ENCODE measurements at regions not wholly inside any gene's neighbourhood (a gene's known extent, or its start where the extent isn't known, plus 50 kb on each side); places are given as distances from the start of the nearest gene placed in this dataset.

DNA sequence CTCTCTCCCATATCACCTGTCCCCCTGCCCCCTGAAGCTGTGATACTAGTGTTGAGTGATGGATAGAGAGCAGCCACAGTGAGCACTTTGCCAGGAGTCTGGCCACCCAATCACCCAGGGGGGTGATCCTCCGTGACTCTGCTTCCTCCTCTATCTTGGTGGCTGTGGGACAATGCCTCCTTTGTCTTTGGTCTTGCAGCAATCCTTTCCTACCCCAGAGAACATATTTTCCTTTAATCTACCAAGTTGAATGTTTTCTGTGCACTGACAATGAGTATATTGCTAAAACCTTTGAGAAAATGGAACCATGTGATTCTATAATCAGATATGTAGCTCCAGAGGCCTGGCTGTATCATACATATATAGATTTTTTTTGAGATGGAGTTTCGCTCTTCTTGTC is 58.1 kb upstream of the HEPHL1 start:
- no peak for DNase-seq (ENCODE audit: low spot score)

DNA sequence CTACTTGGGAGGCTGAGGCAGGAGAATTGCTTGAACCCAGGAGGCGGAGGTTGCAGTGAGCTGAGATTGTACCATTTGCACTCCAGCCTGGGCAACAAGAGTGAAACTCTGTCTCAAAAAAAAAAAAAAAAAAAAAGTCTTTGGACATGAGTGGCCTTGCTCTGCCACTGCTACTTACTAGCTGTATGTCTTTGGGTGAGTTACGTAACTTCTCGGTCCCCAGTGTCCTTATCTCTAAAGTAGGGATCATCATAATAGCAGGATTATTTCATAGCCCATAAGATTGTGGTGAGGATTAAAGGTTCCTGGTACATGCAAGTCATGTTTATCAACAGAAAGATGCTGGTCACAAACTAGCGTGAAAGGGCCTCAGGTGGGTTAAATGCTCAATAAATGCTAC is 53.9 kb upstream of the HEPHL1 start:
- no peak for DNase-seq (ENCODE audit: low spot score)

DNA sequence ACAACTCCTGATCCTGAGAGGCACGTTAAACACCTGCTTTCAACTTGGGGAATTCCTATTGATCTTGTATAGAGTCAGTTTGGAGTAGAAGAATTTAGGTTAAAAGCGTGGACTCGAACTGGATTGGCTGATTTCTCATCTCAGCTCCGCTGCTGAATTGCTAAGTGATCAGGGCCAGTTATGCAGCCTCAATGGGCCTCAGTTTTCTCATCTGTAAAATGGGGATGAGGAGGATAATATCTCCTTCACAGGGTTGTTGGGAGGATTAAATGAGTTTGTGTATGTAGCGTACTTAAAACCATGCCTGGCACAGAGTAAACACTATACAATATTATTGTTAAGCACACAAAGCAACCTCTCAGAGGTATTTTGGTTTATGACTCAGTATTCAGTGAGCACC is 53.2 kb upstream of the HEPHL1 start:
- DNase-seq (ENCODE audit: low spot score): no peak

DNA sequence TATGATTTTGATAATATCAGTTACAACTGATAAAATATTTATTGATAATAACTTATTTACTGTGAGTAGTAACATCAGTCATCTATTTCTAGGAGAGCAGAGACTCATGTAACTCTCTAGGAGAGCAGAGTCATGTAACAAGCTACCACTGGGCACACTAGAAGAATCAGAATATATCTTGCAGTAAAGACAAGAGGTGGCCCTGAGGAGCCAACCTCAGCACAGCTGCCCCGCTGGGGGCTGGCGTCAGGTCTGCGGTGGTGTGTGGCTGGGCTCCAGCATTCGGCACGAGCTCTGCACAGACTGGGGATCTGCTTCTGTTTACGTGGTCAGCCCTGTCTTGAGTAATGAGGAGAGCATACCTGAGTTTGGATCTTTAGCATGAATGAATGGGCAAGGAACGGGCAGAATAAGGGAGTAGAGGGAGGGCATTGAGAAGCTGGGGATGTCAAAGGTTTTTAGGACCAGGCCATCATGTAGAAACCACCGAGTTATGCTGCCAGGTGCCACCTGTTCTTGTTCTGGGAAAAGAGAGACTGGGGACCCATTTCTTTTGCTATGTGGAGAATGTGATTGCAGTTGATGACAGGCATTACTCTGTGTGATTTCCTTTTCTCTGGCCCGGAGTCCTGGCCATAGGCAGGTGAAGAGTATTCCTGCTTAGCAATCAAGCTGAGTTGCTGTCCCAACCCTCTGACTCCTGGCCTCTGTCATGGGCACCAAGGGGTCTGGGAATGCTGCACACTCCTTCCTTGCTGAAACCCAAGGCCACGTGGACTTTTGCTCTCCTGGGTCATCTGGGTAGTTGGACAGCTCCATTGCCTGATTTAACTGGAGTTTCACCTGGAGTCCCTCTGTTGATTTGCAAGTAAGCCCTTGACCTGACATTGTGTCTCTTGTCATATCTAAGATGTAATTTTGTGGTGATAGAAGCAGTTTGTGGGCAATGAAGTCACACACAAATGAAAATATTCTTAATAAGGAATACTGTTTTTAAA is 50.9 kb upstream of the HEPHL1 start:
- no peak for DNase-seq (ENCODE audit: low spot score)
